HG03025 (cell line): ENCODE measurements at regions not wholly inside any gene's neighbourhood (a gene's known extent, or its start where the extent isn't known, plus 50 kb on each side); places are given as distances from the start of the nearest gene placed in this dataset.

Experiments used
- ATAC-seq: cut with Tn5 transposase; IDR thresholded peaks from one replicate; pipeline ENCODE4 v1.9.1; 2021; ENCODE audit warnings: mild to moderate bottlenecking, moderate library complexity; ENCODE audit not compliant: unreplicated experiment, low FRiP score

GRCh38 chr14:64639340-64639821, 64.8 kb upstream of the PLEKHG3 start:
- peak; percentile 64 for ATAC-seq

GRCh38 chr14:64640839-64641238, 63.4 kb upstream of the PLEKHG3 start:
- no peak for ATAC-seq

- no peak for ATAC-seq
These were observed 62.5 kb upstream of the PLEKHG3 start for GRCh38 chr14:64641760-64642159.

GRCh38 chr14:64643709-64644108, 60.5 kb upstream of the PLEKHG3 start:
- ATAC-seq = no peak

- ATAC-seq = no peak
These were observed 59.6 kb upstream of the PLEKHG3 start for GRCh38 chr14:64644629-64645028.

GRCh38 chr14:64645220-64645892, 58.9 kb upstream of the PLEKHG3 start:
- ATAC-seq = no peak

GRCh38 chr14:64646103-64646502, 58.1 kb upstream of the PLEKHG3 start:
- no peak for ATAC-seq

- ATAC-seq = no peak
These were observed 54.7 kb upstream of the PLEKHG3 start for GRCh38 chr14:64649383-64649998.

GRCh38 chr14:64653900-64654245, 50.4 kb upstream of the PLEKHG3 start:
- ATAC-seq = no peak

- no peak for ATAC-seq
These were observed 49.9 kb upstream of the PLEKHG3 start for GRCh38 chr14:64654246-64654900.
